T-helper 2 cell treated with Interferon-gamma antibody and Interleukin-4, amounts not matched to agents 5 μg/mL and 100 μg/mL, for 36 hours (primary cell): ENCODE measurements at regions not wholly inside any gene's neighbourhood (a gene's known extent, or its start where the extent isn't known, plus 50 kb on each side); places are given as distances from the start of the nearest gene placed in this dataset.
"Not testable (repeated sequence)": the region's sequence is repeated elsewhere in the genome, so short reads cannot be mapped to it uniquely, and the experiment has no call there.

Source experiments
- DNase-seq: peaks from one replicate; pipeline ENCODE4 v3.0.0; 2021; ENCODE audit warnings: low spot score
- H3K27ac Mint-ChIP-seq: one replicate; pipeline ENCODE4 v1.8.0; 2021; ENCODE audit warnings: mild to moderate bottlenecking, mixed read lengths
- H3K27me3 Mint-ChIP-seq: one replicate; pipeline ENCODE4 v1.8.0; 2021; ENCODE audit warnings: low read depth, mixed read lengths
- H3K36me3 Mint-ChIP-seq: one replicate; pipeline ENCODE4 v1.8.0; 2021; ENCODE audit warnings: low read depth, mixed read lengths
- H3K4me1 Mint-ChIP-seq: one replicate; pipeline ENCODE4 v1.8.0; 2021; ENCODE audit warnings: low read depth, mixed read lengths
- H3K4me3 Mint-ChIP-seq: one replicate; pipeline ENCODE4 v1.8.0; 2022; ENCODE audit warnings: mild to moderate bottlenecking, moderate library complexity, mixed read lengths
- H3K9me3 Mint-ChIP-seq: one replicate; pipeline ENCODE4 v1.8.0; 2021; ENCODE audit warnings: mixed read lengths

DNA sequence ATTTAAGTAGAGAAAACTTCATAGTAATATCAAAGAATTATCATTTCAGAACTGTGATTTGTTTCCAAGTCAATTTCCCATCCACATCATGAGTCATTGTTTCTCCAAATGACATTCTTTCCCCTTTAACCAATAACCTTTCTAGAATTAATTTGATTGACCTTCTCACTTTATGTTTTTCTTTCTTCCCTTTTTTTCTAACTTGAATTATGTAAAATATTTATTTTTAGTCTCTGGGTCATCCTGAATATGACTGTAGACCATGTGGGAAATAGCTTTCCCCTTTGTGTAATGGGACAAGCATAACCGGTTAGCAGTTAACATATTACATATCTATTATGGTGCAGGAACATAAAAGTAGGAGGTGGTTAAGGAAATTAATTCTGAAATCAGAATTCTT lies 291.1 kb downstream of the GJA1 start:
- H3K4me3 Mint-ChIP-seq, result no peak overlapping the region
- no peak for DNase-seq
- H3K4me1 Mint-ChIP-seq, result no peaks in the 10 kb centered on the region
- H3K27ac Mint-ChIP-seq, result no peak overlapping the region
- H3K36me3 Mint-ChIP-seq, result no peaks in the 10 kb centered on the region
- H3K27me3 Mint-ChIP-seq, result peaks cover 2% of the 10 kb centered on the region
- H3K9me3 Mint-ChIP-seq, result peaks cover 9% of the 10 kb centered on the region

DNA sequence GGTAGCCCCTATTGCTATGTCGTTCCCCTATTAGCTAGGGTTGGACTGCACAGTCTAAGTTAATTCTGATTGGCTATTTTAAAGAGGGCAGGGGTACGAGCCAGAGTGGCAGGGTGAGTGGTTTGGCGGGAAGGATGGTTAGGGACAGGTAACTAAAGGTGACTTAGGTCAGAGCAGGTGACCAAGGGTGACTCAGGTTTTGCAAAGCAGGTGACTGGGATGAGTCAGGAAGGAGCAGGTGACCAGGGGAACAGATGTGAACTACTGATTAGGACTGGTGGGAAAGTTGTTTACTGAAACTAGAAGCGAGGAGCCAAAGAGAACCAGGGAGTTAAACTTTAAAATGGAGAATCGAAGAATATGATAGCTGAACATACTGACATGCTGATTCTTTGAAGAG lies 295.2 kb downstream of the GJA1 start:
- Mint-ChIP-seq H3K27me3 (no peaks in the 10 kb centered on the region), H3K27ac (no peak overlapping the region), H3K4me1 (no peaks in the 10 kb centered on the region), H3K36me3 (no peaks in the 10 kb centered on the region), H3K9me3 (peaks cover 9% of the 10 kb centered on the region), H3K4me3 (no peak overlapping the region)
- no peak for DNase-seq

DNA sequence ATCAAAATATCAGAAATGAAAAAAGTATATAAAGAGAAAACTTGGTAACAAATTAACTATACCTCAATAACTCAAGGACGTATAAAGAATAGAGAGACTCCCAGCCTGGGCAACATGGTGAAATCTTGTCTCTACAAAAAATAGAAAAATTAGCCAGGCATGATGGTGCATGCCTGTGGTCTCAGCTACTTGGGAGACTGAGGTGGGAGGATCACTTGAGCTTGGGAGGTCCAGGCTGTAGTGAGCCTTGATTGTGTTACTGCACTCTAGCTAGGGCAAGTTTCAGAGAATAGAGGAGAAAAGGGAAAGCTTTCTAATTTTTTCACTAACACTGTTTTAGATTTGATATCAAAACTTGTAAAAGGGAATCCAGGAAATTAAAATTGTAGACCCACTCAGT lies 295.9 kb downstream of the GJA1 start:
- H3K27ac Mint-ChIP-seq, result no peak overlapping the region
- H3K9me3 Mint-ChIP-seq, result peaks cover 9% of the 10 kb centered on the region
- no peaks in the 10 kb centered on the region for H3K4me1 Mint-ChIP-seq
- H3K27me3 Mint-ChIP-seq, result no peaks in the 10 kb centered on the region
- no peaks in the 10 kb centered on the region for H3K36me3 Mint-ChIP-seq
- no peak for DNase-seq
- H3K4me3 Mint-ChIP-seq, result no peak overlapping the region

DNA sequence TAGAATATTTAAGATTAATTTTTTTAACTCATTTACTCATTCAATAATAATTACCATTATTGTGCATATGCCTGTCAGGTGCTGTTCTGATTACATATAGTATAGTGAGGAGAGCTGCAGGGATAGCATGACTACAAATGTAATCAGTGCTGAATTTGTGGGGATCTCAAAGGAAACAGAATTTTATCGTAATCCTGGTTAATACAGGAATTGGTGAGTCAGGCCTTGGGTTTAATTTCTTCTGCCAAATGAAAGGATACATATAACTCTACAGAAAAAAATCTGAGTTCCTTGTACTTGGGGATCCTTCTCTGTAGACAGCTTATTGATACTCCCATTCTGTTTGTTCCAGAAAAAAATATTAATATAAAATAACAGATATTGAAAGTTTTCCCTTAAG lies 297.2 kb downstream of the GJA1 start:
- Mint-ChIP-seq H3K9me3 (peaks cover 9% of the 10 kb centered on the region), H3K4me1 (no peaks in the 10 kb centered on the region), H3K27ac (no peak overlapping the region), H3K36me3 (no peaks in the 10 kb centered on the region), H3K4me3 (no peak overlapping the region), H3K27me3 (no peaks in the 10 kb centered on the region)
- no peak for DNase-seq

DNA sequence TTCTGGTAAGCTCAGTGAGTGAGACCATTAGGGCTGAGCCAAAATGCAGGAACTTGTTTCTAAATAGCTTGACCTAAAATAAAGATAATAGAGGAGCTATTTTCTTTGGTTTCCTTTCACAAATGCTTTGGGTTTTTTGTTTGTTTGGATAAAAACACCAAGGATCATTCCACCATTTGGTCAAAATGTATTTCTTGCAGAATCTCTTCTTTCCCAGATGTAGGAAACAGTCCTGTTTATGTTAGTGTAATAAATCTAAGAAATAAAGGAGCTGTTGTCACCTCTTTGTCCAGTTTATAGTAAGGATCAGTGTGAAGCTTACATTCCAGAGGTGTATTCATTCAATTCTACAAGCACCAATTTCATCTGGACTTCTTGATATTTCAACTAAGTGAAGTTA lies 297.8 kb downstream of the GJA1 start:
- Mint-ChIP-seq H3K9me3 (peaks cover 9% of the 10 kb centered on the region), H3K27me3 (no peaks in the 10 kb centered on the region), H3K4me3 (no peak overlapping the region), H3K27ac (no peak overlapping the region), H3K36me3 (no peaks in the 10 kb centered on the region), H3K4me1 (no peaks in the 10 kb centered on the region)
- DNase-seq, result no peak

DNA sequence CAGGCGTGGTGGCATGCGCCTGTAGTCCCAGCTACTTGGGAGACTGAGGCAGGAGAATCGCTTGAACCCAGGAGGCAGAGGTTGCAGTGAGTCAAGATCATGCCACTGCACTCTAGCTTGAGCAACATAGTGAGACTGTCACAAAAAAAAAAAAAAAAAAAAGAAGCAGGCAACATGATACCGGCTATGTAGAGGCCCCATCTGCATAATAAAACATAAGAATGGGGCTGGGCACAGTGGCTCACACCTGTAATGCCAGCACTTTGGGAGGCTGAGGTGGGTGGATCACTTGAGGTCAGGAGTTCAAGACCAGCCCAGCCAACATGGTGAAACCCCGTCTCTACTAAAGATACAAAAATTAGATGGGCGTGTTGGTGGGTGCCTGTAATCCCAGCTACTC lies 304.7 kb downstream of the GJA1 start:
- H3K36me3 Mint-ChIP-seq, H3K27me3 Mint-ChIP-seq, H3K9me3 Mint-ChIP-seq, H3K4me1 Mint-ChIP-seq, H3K4me3 Mint-ChIP-seq, H3K27ac Mint-ChIP-seq, DNase-seq: not testable (repeated sequence)

DNA sequence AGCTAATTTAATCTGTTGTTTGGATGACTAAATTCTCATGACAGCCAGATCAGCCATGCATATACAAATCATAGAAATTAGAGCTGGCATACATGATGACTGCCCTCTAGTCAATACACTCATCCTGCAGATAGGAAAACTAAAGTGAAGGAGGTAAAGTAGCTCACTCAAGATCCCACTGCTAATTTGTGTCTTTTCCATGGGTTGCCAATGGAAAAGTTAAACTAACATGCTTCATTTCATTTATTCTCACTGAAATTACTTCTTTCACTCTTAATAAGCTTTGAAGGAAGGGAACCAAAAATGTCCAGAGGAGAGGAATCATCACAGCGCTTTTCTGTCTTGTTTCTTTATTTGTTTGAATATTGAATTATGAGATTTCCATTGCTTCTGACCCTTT lies 308.2 kb downstream of the GJA1 start:
- no peaks in the 10 kb centered on the region for H3K4me1 Mint-ChIP-seq
- H3K9me3 Mint-ChIP-seq, result no peaks in the 10 kb centered on the region
- no peak overlapping the region for H3K4me3 Mint-ChIP-seq
- H3K27me3 Mint-ChIP-seq, result peaks cover 3% of the 10 kb centered on the region
- H3K36me3 Mint-ChIP-seq, result no peaks in the 10 kb centered on the region
- H3K27ac Mint-ChIP-seq, result no peak overlapping the region
- no peak for DNase-seq

DNA sequence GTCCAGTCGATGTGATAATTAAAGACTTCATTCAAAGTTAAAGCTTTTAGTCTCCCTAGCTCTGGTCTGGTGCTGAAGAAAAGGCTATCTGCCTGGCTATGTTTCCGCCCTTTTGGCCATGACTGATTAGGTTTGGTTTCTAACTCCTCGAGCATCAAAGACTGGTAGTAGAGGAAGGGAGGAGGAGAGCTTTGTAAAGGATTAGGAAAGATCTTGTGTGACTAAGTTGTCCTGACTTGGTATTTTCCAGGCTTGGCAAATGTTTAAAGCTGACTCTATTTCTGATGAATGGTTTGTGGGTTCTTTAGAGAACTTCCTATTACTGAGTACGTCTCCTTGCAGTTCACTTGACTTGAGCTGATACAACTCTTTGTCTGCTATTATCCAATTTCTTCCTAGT lies 312.9 kb downstream of the GJA1 start:
- Mint-ChIP-seq H3K9me3 (peaks cover 4% of the 10 kb centered on the region), H3K27ac (no peak overlapping the region), H3K4me1 (no peaks in the 10 kb centered on the region), H3K4me3 (no peak overlapping the region), H3K27me3 (peaks cover 3% of the 10 kb centered on the region), H3K36me3 (no peaks in the 10 kb centered on the region)
- no peak for DNase-seq

DNA sequence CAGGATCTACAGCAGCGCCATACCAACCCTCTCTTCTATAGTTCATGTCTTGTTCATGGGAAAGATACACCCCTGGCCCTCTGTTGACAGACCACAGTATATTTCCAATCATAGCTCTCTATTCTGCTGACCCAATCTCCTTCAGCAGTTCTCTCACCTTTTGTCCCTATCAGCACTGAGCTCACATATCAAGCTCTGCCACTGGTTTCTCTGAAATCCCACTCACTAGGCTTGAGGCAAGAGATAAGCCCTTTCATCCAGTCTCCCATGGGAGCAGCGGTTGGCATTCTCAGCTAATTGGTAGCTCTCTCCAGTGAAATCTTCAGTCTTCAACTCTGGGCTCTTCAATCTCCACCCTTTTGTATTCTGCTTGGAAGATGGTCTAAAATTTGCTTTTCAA lies 313.4 kb downstream of the GJA1 start:
- Mint-ChIP-seq H3K9me3 (peaks cover 4% of the 10 kb centered on the region), H3K27me3 (peaks cover 3% of the 10 kb centered on the region), H3K27ac (no peak overlapping the region), H3K4me3 (no peak overlapping the region), H3K4me1 (no peaks in the 10 kb centered on the region), H3K36me3 (no peaks in the 10 kb centered on the region)
- no peak for DNase-seq

DNA sequence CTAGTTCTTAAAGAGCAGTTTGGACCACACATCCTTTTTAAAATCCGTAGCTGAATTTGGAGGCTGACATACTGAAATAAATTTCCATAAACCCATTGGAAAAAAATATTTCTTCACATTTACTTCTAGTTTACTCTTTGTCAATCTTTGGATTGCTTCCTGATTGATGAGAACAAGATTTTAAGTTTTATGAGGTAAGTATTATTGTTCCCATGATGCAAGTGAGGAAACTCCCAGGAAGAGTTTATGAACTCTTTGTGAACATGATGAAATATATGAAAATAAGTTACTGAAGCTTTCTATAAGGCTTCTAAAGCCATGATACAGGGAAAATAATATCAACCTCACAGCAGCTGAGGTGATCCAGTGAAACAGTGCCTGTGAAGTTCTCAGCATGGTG lies 320.0 kb downstream of the GJA1 start:
- Mint-ChIP-seq H3K4me3 (no peak overlapping the region), H3K4me1 (no peaks in the 10 kb centered on the region)
- DNase-seq, result no peak

DNA sequence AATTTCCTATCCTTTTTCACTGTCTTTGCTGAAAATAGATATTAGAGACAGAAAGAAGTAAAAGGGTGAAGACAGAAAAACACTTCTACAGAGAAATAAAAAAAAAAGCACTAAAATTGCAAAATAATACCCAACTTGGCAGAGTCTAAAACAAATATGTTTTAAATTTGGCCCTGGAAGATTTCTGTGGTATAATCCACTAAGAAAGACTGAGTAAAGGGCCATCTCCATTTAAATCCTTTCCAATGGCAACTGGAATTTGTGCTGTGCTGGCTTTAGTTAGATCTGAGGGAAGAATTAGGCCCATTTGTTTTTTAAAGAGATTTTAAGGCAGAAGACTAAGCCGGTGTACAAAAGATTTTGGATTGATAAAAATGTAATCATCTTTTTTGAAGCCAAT lies 321.2 kb downstream of the GJA1 start:
- Mint-ChIP-seq H3K4me3 (no peak overlapping the region), H3K27me3 (no peaks in the 10 kb centered on the region), H3K36me3 (no peaks in the 10 kb centered on the region), H3K9me3 (no peaks in the 10 kb centered on the region), H3K4me1 (no peaks in the 10 kb centered on the region), H3K27ac (no peak overlapping the region)
- DNase-seq, result no peak

More for the DNA sequence above, 320.0 kb downstream of the GJA1 start:
- no peak overlapping the region for H3K27ac Mint-ChIP-seq
- peaks cover 4% of the 10 kb centered on the region for H3K9me3 Mint-ChIP-seq
- no peaks in the 10 kb centered on the region for H3K36me3 Mint-ChIP-seq
- no peaks in the 10 kb centered on the region for H3K27me3 Mint-ChIP-seq

DNA sequence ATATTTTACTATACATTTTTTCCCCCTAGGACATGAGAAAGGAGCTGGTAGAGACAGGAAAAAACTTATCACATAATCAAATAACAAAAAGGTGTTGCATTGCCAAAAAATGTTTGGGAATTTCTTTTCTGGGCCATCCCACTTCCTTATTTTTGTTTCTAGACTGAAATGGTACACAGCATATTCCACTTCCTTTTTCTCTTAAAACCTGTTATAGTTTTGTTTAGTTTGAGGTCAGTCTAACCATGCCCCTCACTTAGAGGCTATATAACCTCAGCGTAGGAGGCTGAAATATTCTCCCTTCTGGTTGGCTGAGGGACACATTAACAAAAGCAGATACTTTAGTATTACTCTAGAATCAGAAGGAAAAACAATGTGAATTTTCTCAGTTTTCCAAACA lies 323.9 kb downstream of the GJA1 start:
- peaks cover 4% of the 10 kb centered on the region for H3K4me1 Mint-ChIP-seq
- no peaks in the 10 kb centered on the region for H3K9me3 Mint-ChIP-seq
- no peaks in the 10 kb centered on the region for H3K27me3 Mint-ChIP-seq
- no peaks in the 10 kb centered on the region for H3K36me3 Mint-ChIP-seq
- no peak for DNase-seq
- no peak overlapping the region for H3K27ac Mint-ChIP-seq
- H3K4me3 Mint-ChIP-seq, result no peak overlapping the region

DNA sequence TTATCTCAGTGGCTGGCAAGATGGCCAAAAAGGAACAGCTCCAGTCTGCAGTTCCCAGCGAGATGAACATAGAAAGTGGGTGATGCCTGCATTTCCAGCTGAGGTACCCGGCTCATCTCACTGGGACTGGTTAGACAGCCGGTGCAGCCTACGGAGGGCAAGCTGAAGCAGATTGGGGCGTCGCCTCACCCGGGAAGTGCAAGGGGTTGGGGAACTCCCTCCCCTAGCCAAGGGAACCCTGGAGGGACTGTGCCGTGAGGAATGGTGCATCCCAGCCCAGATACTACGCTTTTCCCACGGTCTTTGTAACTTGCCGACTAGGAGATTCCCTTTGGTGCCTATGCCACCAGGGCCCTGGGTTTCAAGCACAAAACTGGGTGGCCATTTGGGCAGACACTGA lies 324.7 kb downstream of the GJA1 start:
- Mint-ChIP-seq H3K4me3 (no peak overlapping the region), H3K9me3 (peaks cover 4% of the 10 kb centered on the region)

DNA sequence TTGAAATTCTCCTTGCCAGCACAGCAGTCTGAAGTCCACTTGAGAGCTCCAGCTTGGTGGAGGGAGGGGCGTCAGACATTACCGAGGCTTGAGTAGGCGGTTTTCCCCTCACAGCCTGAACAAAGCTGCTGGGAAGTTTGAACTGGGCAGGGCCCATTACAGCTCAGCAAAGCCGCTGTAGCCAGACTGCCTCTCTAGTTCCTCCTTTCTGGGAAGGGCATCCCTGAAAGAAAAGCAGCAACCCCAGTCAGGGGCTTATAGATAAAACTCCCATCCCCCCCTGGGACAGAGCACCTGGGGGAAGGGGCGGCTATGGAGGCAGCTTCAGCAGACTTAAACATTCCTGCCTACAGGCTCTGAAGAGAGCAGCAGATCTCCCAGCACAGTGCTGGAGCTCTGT lies 325.3 kb downstream of the GJA1 start:
- Mint-ChIP-seq H3K9me3 (peaks cover 5% of the 10 kb centered on the region), H3K4me1 (peaks cover 14% of the 10 kb centered on the region), H3K36me3 (no peaks in the 10 kb centered on the region), H3K27me3 (no peaks in the 10 kb centered on the region), H3K4me3 (no peak overlapping the region), H3K27ac (no peak overlapping the region)
- no peak for DNase-seq

More for the DNA sequence above, 324.7 kb downstream of the GJA1 start:
- Mint-ChIP-seq H3K27ac (no peak overlapping the region), H3K27me3 (no peaks in the 10 kb centered on the region), H3K4me1 (peaks cover 12% of the 10 kb centered on the region), H3K36me3 (no peaks in the 10 kb centered on the region)
- DNase-seq, result no peak

DNA sequence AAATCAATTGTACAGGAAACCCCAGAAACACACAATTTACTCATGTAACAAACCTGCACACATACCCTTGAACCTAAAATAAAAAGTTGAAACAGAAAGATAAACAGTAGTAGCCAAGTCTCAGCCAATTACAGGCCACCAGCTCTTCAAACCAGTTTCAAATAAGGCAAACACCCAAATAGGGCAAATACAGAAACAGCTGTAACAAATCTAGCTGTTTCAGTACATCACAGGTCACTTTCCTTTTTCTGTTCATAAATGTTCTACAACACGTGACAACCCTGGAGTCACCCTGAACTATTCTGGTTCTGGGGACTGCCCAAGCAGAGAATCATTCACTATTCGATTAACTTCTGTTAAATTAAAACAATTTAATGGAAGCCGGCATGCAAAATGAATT lies 329.0 kb downstream of the GJA1 start:
- Mint-ChIP-seq H3K36me3 (no peaks in the 10 kb centered on the region), H3K27ac (no peak overlapping the region), H3K4me1 (peaks cover 17% of the 10 kb centered on the region), H3K9me3 (peaks cover 5% of the 10 kb centered on the region), H3K27me3 (no peaks in the 10 kb centered on the region), H3K4me3 (no peak overlapping the region)
- no peak for DNase-seq
